ENCODE measurements at regions not wholly inside any gene's neighbourhood (a gene's known extent, or its start where the extent isn't known, plus 50 kb on each side); places are given as distances from the start of the nearest gene placed in this dataset.
A peak's percentile ranks its signal among the peaks of the same experiment; 100 is the strongest.
"Not testable (repeated sequence)": the region's sequence is repeated elsewhere in the genome, so short reads cannot be mapped to it uniquely, and the experiment has no call there.

DNA sequence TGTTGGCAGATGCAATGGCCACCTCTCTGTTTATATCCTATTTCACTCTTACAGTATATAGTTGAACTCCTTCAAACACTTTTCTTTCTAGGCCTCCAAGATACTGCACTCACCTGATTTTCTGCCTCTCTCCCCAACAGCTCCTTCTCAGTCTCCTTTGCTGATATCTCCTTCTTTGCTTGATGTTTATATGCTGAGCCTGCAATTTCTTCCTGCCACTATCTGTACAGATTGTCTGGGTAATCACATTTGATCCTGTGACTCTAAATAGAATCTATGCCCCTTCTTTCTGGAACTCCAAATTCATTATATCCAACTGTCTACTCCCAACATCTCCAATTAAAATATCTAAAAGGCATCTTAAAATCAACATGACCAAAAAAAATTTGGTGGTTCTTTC is 165.5 kb upstream of the PFN2 start:
- DNase-seq (ENCODE audit: low read depth in 2 of 3, low spot score in 2 of 3), result no peak

DNA sequence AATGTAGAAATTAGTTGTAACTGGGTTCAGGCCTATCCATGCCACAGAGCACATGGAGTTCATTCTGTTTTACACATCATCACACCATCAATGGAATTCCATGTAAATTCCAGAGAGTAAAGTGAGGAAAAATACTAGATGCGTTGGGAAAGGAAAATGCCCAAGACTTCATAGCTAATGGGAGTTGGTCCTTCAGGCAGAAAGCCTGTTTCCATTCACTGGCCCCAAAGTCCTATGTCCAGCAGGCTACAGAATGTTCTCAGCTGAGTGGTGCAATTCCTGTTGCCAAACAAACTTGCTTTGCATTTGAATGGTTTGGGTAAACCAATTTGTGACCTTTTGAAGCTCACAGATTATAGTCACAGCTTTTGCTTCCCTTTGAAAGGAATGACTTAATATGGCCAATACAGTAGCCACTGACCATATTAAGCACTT is 164.6 kb upstream of the PFN2 start:
- DNase-seq (ENCODE audit: low read depth in 2 of 3, low spot score in 2 of 3), result no peak

GRCh38 chr3:150133293-150133692 is 162.6 kb upstream of the PFN2 start:
- DNase-seq (ENCODE audit: low read depth in 2 of 3, low spot score in 2 of 3), result no peak

GRCh38 chr3:150132101-150132749 is 161.5 kb upstream of the PFN2 start:
- peak in 1 of 3 donors; percentile 11 for DNase-seq (ENCODE audit: low read depth in 2 of 3, low spot score in 2 of 3)

- DNase-seq (ENCODE audit: low read depth in 2 of 3, low spot score in 2 of 3), result no peak
Measured at GRCh38 chr3:150131663-150132062, 161.0 kb upstream of the PFN2 start.

DNA sequence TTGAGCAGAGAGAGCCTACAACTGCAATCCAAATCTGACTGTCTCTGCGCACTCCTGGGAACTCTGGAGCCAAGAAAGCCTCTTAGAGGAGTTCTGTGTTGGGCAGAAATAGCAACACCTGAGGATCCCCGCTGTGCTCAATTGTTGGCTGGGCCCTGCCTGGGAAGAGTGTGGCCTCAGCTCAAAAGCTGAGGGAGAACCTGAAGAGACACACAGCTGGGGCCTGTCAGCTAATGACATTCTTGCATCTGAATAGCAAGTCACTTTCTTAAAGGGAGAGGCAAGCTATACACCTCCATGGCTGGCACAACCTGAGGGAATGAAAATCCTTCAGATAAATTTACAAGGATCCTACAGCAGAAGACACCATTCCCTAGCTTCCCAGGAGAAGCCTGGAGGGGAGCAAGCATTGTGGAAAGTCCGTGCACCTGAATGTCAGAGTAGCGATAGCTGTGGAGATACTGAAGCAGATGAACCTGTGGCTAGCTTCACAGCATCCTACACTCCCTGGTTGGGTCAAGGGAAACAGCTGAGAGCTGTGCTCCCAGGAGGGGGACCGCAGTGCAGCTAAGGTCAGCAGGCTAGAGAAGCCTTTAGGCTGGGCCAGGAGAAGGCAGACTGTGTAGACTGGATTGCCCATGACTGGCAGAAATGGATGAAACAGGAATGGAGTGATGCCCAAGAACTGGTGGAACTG is 159.9 kb upstream of the PFN2 start:
- DNase-seq (ENCODE audit: low read depth in 2 of 3, low spot score in 2 of 3), result no peak

DNA sequence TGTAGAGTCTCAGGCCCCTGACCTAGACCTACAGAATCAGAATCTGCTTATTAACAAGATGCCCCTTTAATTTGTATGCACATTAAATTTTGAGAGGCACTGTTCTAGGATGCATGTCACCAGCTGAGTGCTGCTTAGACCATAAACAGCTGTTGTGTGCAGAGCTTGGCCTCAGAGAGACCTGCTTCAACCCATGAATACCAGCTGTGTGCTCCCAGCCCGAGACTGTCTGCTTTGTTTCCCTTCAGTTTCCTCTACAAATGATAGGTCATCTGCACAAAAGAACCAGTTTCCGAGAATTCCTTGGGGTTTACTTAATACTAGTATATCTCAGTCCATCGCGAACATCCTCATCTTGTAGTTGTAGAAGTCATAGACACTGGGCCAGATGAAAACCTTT is 158.5 kb upstream of the PFN2 start:
- no peak for DNase-seq (ENCODE audit: low read depth in 2 of 3, low spot score in 2 of 3)

DNA sequence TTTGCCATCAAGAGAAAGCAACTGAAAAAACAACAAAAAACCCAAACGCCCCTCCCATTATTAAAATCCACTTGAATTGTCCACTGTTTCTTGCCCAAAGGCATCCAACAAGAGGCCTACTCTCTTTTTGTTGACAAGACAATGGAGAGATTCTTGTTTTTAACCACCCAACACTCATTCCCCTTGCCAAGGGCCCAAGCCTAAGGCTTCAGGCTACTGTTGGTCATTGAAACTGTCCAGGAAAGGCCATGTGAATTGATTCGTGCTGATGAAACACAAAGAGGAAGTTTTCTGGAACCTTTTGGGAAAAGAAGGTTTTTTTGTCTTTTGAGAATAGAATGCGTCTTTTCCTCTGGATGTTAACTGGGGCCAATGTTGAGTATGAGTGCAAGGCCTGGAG is 157.4 kb upstream of the PFN2 start:
- DNase-seq (ENCODE audit: low read depth in 2 of 3, low spot score in 2 of 3), result no peak

DNA sequence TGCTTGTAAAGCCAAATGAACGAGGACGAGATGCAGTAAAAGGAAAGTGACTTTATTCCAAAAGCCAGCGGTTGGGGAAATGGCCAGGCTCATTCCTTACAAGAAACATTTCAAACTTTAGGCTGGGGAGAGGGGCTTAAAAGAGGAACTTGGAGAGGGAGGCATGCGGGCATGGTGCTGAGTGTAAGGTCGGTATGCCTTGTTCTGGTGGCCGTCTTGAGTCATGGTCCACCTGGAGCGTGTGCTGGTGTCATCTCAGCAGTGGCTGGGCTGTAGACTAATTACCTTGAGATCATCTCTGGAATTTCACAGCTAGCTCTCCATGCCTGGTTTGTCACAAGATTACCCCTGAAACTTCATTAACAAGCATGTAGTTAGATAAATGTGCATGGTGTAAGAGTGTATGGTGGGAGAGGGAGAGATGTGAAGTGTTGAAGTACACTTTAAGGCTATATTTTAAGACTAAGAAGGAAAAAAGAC is 156.4 kb upstream of the PFN2 start:
- no peak for DNase-seq (ENCODE audit: low read depth in 2 of 3, low spot score in 2 of 3)

DNA sequence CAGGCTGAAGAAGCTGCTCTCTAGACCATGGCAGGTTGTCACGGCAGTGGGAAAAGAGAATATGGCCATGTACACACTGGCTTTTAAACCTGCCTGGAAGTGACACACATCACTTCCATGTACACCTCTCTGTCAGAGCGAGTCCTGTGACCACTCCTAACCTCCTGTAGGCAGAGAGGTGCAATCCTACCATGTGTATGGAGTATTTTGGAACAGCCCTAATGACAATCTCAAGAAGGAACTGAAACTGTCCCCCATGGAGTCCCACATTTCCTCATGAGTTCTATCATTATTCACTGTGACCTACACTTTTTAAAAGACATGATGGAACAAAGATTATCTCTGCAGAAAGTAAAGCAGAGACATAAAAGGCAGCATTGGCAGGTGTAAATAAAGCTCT is 153.4 kb upstream of the PFN2 start:
- no peak for DNase-seq (ENCODE audit: low read depth in 2 of 3, low spot score in 2 of 3)

DNA sequence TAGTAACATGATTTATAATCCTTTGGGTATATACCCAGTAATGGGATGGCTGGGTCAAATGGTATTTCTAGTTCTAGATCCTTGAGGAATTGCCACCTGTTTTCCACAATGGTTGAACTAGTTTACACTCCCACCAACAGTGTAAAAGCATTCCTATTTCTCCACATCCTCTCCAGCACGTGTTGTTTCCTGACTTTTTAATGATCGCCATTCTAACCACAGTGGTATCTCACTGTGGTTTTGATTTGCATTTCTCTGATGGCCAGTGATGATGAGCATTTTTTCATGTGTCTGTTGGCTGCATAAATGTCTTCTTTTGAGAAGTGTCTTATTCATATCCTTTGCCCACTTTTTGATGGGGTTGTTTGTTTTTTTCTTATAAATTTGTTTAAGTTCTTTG is 152.6 kb upstream of the PFN2 start:
- not testable (repeated sequence) for DNase-seq (ENCODE audit: low read depth in 2 of 3, low spot score in 2 of 3)

DNA sequence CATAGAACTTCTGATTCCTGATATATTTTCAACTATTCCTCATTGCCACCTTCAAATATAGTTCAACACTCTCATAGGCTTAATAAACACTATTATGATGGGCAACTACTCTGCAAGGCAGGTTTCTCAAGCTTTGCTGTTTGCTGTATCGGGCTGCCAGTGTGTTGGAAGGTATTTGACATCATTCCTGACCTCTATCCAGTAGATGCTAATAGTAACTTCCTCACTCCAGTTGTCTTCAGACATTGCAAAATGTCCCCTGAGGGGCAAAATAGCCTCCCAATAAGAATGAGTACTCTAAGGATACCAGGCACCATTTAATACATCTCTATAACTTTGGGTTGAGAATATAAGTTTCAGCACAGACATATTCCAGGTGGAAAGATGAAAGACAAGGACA is 147.5 kb upstream of the PFN2 start:
- no peak for DNase-seq (ENCODE audit: low read depth in 2 of 3, low spot score in 2 of 3)

DNA sequence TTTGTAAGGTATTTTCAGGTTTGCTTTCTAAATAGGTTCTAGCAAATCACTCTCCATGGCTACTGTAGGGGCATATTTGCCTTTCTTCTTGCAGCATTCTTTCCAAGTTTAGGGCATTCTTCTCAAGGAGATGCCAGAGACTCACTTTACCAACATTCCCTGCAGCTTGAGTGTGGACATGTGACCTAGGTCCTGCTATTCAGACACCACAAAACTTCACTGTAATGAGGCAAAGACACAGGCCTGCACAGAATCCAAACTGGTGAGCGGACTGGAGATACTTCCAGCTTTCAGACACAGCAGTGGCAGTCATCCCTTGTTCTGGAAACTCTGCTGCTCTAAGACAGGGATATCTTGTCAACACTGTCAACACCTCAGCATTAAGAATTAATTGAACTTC is 146.4 kb upstream of the PFN2 start:
- no peak for DNase-seq (ENCODE audit: low read depth in 2 of 3, low spot score in 2 of 3)

GRCh38 chr3:150116196-150116595 is 145.5 kb upstream of the PFN2 start:
- DNase-seq (ENCODE audit: low read depth in 2 of 3, low spot score in 2 of 3), result no peak

- DNase-seq (ENCODE audit: low read depth in 2 of 3, low spot score in 2 of 3), result no peak
Measured at GRCh38 chr3:150114873-150115540, 144.3 kb upstream of the PFN2 start.

GRCh38 chr3:150114273-150114672 is 143.6 kb upstream of the PFN2 start:
- DNase-seq (ENCODE audit: low read depth in 2 of 3, low spot score in 2 of 3), result no peak

- no peak for DNase-seq (ENCODE audit: low read depth in 2 of 3, low spot score in 2 of 3)
Measured at GRCh38 chr3:150110097-150110496, 139.4 kb upstream of the PFN2 start.

DNA sequence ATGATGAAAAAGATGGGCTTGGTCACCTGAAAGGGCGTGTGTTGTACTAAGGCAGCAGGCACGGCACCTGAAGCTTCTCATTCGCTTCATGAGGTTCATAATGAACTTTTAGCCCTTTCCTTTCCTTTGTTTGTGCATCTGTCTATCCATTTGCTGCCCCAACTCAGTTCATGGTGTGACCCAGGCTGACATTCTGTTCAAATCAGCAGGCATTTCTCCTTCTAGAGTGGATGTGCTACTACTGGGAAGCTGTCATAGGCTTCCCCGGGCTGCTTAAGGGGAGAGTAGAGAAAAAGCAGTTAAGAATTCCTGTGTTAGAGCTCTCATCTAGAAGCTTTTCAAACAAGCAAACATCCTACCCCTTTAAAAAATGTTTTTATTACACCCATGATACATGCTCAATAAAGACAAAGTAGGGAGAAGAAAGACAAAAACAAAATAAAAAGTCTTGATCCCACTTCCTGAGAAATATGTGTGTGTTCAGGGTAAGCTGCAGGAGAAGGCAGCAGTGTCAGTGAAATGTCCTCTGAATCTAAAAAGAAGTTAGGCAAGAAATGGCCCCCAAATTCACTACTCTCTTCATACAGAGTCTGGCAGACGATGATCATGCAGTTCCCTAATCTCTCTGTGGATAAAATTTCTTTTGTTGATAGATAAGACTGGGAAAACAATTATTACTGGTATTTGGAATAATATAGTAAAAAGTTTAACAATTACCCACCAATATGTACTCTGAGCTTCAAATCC is 136.9 kb upstream of the PFN2 start:
- DNase-seq (ENCODE audit: low read depth in 2 of 3, low spot score in 2 of 3), result no peak

- no peak for DNase-seq (ENCODE audit: low read depth in 2 of 3, low spot score in 2 of 3)
Measured at GRCh38 chr3:150106740-150107428, 136.2 kb upstream of the PFN2 start.

- peak in 1 of 3 donors; percentile 2 for DNase-seq (ENCODE audit: low read depth in 2 of 3, low spot score in 2 of 3)
Measured at GRCh38 chr3:150105886-150106612, 135.4 kb upstream of the PFN2 start.

Measured in hematopoietic multipotent progenitor cell (in vitro differentiated cells).